GM12891 (cell line): ENCODE measurements at regions not wholly inside any gene's neighbourhood (a gene's known extent, or its start where the extent isn't known, plus 50 kb on each side); places are given as distances from the start of the nearest gene placed in this dataset.

ENCODE experiments used
- PAX5 ChIP-seq: IDR thresholded peaks from 2 replicates; pipeline ENCODE4 v1.6.1; 2011; ENCODE audit warnings: low read length, moderate library complexity, mild to moderate bottlenecking; ENCODE audit not compliant: insufficient read depth, severe bottlenecking
- POLR2A ChIP-seq: IDR thresholded peaks from 2 replicates; pipeline ENCODE4 v1.6.1; 2011; ENCODE audit warnings: low read depth, low read length, control low read depth
- POLR2AphosphoS5 ChIP-seq: IDR thresholded peaks from 2 replicates; pipeline ENCODE4 v1.6.1; 2011; ENCODE audit warnings: low read depth, low read length, control low read depth
- POU2F2 ChIP-seq: IDR thresholded peaks from 2 replicates; pipeline ENCODE4 v1.6.1; 2011; ENCODE audit warnings: low read depth, mild to moderate bottlenecking, control low read depth, low read length, moderate library complexity
- SPI1 ChIP-seq: IDR thresholded peaks from 2 replicates; pipeline ENCODE4 v1.6.1; 2011; ENCODE audit warnings: low read depth, low read length, control low read depth
- TAF1 ChIP-seq: IDR thresholded peaks from 2 replicates; pipeline ENCODE4 v1.6.1; 2011; ENCODE audit warnings: low read depth, low read length, control low read depth

- TF ChIP-seq POLR2A, result no peak
- no peak for TF ChIP-seq TAF1
- TF ChIP-seq POLR2AphosphoS5, result no peak
- TF ChIP-seq POU2F2, result no peak
- no peak for TF ChIP-seq SPI1
- TF ChIP-seq PAX5, result no peak
These were observed 107.2 kb upstream of the FOXK1 start for GRCh38 chr7:4574851-4575250.
